GM19438 (cell line): ENCODE measurements at regions not wholly inside any gene's neighbourhood (a gene's known extent, or its start where the extent isn't known, plus 50 kb on each side); places are given as distances from the start of the nearest gene placed in this dataset.

Experiments
- ATAC-seq: cut with Tn5 transposase; IDR thresholded peaks from one replicate; pipeline ENCODE4 v1.9.1; 2021; ENCODE audit warnings: low read depth; ENCODE audit not compliant: unreplicated experiment

DNA sequence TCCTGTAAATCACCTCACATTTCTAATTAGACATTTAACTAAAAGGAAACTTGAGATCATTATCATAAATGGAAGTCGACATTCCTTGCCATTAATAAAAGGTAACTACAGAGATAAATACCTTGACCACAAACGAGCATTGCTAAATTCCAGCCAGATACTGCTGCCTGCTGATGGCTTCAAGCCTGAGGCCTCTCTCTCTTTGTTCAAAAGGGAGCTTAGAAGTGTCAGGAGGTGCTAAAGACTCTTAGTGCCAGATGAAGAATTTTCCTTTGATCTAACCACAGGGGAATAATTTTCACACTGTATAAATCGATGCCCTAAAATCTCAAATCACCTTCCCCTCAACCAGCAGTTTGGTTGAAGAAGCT lies 248.2 kb upstream of the PMEPA1 start:
- ATAC-seq, result no peak

DNA sequence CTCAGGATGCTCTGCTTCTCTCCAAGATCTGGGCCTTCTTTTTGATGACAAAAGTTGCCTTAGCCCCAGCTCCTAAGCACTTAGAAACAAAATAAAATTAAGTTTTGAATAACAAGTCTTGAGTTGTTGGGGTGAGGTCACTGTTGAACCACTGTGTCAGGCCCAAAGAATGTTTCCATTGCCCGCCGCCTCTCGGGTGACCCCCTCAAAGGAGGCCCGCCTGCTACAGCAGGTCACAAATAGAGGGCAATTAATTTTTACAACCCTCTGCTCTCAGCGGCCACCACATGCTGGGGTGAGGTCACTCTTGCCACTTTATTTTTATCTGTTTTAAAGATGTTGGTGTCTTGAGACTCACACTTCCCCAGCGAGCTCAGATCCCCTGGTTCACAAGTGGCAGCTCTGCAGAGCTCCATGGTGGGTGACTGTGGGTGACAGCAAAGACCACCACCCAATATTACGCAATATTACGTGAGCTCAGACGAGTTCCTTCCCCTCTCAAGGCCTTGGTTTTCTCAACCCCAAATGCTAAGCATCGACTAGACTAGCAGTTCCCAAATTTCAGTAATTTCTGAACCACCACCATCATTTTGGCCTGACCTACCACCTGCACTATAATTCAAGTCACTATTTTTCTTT lies 247.7 kb upstream of the PMEPA1 start:
- no peak for ATAC-seq

GRCh38 chr20:57953638-57954037 lies 243.8 kb upstream of the PMEPA1 start:
- no peak for ATAC-seq

- no peak for ATAC-seq
These were observed 242.3 kb upstream of the PMEPA1 start for GRCh38 chr20:57952136-57952535.

DNA sequence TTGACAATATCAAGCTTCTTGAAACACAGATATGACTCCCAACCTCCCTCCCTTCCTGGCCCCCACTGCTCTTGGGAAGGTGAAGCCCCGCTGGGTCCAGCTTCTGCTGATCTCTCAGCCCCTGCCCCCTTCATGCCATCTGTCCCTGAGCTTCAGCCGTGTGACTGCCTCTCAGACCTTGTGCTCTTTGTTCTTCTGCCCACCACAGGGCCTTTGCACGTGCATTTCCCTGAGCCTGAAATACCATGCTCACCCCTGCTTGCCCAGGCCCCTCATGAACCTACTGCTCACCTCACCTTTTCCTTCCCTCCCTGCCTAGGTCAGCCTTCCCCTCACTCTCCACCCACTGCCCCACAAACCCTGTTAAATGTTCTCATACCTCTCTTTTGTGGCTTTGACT lies 241.7 kb upstream of the PMEPA1 start:
- ATAC-seq, result no peak

GRCh38 chr20:57950764-57951485 lies 241.1 kb upstream of the PMEPA1 start:
- no peak for ATAC-seq

GRCh38 chr20:57948180-57948955 lies 238.6 kb upstream of the PMEPA1 start:
- no peak for ATAC-seq

DNA sequence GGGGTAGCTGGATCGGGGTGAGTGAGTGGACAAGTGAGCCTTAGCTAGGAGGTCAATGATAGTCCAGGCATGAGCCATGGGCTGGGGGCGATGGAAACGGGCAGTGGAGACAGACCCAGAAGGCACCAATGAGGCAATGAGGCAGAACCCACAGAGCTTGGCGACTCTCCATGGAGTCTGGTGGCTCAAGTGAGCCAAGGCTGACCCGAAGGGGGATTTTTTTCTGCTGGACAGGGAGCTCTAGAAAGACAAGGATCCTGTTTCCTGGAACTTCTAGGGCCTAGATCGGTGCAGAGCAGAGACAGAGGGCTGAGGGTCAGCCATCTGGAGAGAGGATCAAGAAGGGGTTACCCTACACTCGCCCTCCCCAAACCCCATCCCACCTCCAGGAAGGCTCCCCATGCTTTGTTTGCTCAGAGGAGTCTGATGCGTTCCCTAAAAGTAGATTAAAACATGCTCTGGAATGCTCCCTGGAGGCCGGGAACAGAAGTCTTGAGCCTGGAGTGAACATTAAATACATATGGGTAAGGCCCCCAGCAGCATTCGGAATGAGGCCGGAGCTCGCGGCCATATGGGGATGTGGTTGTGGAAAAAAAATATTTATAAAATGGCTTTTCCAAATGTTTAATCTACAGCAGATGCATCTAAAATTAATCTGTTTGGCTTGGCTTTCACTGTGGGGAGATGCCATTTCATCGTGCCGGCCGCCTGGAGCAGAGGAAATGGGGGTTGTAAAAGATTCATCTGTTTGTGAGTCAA lies 237.8 kb upstream of the PMEPA1 start:
- ATAC-seq, result no peak

DNA sequence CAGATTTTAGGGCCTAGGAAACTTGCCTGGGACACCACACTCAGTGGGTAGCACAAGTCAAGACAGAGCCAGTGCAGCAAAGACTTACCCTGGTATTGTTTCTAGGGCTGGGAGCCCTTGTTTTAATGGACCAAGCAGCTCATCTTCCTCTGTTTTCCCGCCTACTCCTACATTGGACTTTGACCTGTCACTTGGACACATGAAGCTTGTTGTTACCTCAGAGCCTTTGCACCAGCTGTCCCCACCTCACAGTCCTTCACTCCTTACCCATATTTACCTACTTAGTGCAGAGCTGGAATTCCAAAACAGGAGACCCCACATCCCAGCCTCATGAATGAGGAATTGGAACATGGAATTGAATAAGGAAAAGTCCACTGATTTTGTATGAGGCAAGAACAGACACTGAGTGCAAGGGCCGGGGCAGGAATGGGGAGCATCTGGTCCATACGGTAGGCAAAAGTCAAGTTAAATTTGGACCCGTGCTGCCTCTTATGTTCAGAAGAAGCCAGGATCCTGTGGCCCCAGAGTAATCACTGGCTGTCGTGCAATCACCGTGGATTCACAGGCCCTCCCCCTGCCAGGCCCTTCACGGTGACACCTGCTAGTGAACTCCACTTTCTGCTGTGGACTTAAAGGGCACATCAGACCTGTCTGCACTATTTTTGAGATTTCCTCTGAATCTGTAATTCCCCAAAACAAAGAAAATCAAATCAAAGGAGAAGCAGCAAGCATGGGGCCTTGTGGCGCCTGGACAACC lies 236.9 kb upstream of the PMEPA1 start:
- no peak for ATAC-seq

- no peak for ATAC-seq
These were observed 235.2 kb upstream of the PMEPA1 start for GRCh38 chr20:57944988-57945387.

DNA sequence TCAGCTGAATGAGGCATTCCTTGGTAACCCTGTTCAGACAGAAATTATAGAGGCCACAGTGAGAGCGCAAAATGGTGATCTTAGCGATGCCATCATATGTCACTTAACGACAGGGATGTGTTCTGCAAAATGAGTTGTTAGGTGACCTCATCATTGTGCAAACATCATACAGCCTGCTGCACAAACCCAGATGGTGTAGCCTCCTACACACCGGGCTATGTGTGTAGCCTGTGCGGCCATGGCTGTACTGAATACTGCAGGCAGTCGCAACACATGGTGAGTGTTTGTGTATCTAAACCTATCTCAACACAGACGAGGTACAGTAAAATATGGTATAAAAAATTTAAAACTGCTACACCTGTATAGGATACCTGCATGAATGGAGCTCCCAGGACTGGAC lies 234.1 kb upstream of the PMEPA1 start:
- ATAC-seq, result no peak

- ATAC-seq, result no peak
These were observed 233.5 kb upstream of the PMEPA1 start for GRCh38 chr20:57943291-57943690.

DNA sequence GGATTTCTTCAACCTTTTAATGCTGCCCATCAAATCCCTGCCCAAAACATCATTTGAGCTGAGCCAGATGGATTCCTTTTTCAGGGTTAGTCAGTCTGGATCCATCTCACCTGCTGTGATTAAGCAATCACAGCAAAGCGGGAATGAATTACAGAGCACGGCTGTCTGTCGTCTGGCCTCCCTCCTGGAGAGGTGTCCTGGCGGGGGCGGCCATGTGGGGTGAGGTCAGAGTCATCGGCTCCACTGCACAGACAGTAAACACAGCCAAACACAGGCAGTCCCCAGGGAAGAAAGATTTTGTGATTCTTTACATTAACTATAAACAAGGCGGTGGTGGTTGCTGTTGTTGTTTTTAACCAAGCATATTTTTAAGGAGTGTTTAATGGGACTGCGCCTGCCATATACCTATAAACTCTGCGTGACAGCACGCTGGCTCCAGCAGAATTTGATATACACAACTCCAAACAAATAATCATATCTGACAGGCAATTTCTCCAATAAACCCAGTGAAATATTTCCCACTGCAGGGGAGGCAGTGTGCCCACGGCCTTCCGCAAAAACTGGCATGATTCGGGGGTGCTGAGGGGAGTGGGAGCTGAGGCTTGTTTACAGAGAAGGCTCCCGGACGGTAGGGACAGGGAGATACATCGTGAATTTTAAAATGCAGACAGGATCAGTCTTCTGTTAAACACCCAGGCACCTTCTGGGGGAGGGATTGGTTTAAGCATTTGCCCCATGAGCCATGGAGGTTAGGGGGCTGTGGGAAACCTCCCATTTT lies 232.0 kb upstream of the PMEPA1 start:
- no peak for ATAC-seq

DNA sequence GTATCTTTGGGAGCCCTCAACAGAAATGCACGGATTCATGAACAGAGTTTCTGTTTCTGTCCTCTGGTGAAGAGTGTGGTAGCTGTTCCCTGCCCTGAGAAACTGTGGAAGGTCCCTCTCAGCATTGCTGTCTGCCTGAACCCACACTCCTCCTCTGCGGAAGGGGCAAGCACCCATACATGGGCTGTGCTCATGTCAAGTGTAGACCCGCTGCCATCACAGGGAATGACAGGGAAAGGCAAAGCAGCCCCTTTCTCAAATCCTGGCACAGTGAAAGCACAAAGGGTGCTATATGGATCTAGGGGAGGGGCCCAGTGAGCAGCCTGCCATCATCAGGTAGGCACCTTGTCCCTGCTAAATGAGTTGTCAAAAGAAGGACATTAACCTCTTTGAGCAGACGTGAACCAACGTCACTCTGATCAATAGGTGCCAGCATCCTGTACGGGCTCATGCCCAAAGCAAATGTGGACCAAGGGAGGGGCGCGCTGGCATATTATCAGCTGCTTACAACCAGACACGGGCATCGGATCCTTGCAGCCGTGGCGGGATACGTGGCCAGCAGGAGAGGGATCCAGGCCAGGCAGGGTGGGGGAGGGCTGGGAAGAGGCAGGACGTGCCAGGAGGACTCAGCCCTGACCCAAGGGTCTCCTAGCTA lies 231.2 kb upstream of the PMEPA1 start:
- ATAC-seq, result no peak

- no peak for ATAC-seq
These were observed 230.6 kb upstream of the PMEPA1 start for GRCh38 chr20:57940376-57940775.

DNA sequence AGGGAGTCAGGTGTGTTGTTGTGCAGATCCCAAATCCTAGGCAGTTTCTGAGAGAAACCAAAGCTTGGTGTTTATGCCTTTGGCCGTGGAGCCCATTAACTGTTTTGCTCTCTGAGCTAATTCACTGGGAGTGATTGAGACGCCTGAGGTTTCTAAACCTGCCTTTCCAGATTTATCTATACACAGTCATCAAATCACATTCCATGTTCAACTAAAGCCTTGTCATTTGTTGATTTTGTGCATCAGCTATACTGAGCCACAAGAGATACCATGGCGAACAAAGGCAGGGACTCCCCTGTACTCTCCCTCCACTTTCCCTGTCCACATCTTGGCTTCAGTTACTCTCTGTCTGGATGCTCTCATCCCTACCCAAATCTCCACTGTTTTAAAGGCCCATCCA lies 229.7 kb upstream of the PMEPA1 start:
- no peak for ATAC-seq

DNA sequence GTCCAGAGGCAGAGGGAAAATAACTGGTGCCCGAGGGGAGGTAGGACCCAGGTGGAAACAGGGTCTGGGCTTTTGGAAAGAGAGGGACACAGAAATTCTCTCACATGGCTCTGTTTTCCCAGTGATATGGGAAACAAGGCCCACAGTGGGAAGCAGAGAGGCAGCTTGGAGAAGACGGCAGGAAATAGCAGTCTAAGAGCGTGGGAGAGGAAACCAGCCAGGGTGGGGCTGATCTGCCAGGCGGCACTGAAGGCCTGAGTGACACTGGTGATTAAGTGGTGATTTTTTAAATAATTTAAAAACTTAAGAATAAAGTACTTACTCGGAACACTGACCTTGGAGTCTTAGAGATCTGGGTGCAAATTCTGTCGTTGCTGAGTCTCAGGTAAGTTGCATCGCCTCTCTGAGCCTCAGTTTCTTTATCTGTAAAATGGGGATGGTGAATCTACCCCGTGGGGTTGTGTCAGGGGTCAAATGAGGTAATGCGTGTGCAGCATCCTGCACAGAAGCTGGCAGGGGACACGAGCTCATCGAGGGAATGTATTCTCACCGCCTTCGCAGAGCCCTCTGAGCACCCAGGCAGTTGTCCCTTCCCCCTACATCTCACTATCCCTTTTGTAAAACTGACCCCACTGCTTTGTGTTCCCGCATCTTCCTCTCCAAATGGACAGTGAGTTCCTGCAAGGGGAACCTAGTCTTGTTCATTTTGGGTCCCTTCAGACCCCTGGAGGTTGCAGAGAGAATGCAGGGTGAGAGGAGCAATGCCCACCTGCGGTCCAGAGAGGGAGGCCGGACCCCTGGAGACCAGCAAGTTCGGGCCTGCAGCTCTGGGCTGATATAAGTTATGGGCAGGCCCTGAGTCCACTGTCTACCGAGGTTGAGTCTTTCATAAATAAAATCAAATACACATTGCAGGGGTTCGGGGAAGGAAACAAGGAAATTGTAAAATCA lies 228.6 kb upstream of the PMEPA1 start:
- ATAC-seq, result no peak
